Stimulated activated CD4-positive, alpha-beta T cell treated with anti-CD3 and anti-CD28 coated beads, Interleukin-15, amount 100 ng/mL, for 1 hour (primary cell): ENCODE measurements at regions not wholly inside any gene's neighbourhood (a gene's known extent, or its start where the extent isn't known, plus 50 kb on each side); places are given as distances from the start of the nearest gene placed in this dataset.
"Not testable (repeated sequence)": the region's sequence is repeated elsewhere in the genome, so short reads cannot be mapped to it uniquely, and the experiment has no call there.

Source experiments
- DNase-seq, 2 donors: peaks; one replicate each; pipeline ENCODE4 v3.0.0-alpha.2; 2020; ENCODE audit warnings: low read depth in 1 of 2, low spot score in 1 of 2

DNA sequence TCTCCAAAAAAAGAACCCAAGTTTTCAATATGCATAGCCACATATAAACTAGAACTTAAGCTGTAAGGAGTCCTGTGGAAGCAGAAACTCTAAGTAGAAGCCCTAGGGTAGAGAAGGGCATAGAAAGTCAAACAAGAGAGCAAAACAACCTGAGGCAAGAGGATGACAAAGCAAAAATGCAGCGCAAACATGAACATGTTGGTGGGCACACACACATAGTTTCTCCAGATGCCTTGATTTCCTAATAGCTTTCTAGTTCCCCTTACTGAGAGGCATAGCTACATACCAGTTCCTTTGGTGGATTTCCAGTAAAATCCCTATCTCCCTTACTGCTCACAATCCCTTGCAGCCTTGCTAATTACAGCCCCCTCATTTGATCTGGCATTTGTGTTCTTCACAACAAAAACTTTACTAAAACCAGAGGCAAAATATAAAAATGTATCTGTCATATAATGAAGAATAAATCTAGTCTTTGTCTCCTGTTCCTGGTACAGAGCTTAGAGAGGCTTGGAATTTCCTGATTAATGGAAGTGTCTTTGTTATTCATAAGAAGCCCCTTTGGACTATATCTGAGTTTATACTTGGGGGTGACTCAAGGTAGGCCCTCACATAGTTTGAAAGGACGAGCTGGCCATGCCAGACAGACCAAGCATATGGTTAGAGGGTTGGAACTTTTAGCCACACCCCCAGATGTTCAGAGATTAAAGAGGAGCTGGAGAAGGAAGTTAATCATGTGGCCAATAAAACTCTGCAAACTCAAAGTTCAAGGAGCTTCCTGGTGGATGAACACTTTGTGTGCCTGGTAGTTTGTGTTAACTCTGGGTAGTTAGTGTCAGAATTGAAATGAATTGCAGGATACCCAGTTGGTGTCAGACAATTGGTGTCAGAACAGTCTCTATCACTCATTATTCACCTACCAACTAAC is 52.7 kb upstream of the ZCCHC13 start:
- DNase-seq: no peak

DNA sequence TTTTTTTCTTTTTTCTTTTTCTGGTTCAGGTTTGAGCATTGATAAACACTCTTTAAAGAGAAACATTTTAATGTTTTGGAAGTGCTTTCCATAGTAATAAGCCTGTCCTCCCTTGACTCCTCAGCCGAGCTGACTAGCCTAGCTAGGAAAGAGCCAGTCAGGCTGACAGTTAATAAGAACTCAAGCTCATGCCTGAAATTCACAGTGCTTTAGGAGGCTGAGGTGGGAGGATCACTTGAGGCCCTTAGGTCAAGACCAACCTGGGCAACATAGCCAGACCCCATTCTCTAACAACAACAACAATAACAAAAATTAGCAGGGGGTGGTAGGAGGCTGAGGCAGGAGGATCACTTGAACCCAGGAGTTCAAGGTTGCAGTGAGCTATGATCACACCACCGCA is 53.4 kb upstream of the ZCCHC13 start:
- no peak for DNase-seq

DNA sequence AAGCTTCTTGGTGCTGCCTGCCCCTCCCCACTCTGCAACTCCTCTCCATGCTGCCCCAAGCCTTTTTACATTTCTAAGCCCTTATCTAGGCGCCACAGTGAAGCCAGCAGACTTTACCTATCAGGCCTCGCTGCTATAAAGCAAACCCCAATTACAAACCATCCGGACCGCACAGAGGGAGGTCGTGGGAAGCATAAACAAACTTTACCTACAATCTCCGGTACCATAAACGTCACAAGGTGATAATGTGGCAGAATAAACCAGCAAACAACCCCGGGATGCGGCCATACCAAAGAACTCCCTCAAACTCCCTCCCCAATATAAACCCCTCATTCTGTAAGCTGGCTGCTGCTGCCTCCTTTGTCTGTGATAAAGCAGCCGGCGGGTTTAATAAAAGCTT is 54.0 kb upstream of the ZCCHC13 start:
- DNase-seq: no peak

DNA sequence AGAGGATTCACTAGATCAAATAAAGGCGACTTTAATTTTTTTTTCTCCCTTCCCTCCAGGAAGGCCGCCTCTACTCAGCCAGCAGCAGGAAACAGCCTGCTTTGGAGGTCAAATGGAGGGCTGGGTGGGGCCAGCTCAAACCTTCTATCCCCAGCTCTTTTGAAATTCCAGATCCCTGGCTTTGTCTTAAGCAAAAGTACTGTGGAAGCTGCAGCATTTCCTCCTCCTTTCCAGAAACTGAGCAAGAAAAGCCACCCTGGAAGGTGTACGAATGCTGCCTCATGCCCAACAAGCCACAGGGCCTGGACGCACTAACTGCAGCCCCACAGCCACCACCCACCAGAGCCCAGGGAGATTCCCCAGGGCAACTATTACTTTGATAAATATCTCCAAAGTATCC is 55.1 kb upstream of the ZCCHC13 start:
- DNase-seq: no peak

DNA sequence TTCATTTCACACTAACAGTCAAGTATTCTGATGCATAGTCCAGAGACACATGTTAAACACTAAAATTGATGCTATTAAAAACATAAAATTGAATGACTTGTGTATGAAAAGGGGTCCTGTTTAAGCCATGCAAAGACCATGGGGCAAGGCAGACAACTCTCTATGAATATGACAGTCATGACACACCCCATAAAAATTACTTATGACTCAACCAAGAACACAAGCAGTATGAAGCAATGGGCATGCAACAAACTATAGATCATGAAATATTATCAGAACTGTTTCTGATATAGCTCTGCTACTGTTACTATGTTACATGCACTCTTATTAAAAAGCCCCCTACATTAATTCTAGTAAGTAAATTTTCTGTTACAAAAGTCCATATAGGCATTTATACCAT is 57.5 kb upstream of the ZCCHC13 start:
- DNase-seq: no peak

DNA sequence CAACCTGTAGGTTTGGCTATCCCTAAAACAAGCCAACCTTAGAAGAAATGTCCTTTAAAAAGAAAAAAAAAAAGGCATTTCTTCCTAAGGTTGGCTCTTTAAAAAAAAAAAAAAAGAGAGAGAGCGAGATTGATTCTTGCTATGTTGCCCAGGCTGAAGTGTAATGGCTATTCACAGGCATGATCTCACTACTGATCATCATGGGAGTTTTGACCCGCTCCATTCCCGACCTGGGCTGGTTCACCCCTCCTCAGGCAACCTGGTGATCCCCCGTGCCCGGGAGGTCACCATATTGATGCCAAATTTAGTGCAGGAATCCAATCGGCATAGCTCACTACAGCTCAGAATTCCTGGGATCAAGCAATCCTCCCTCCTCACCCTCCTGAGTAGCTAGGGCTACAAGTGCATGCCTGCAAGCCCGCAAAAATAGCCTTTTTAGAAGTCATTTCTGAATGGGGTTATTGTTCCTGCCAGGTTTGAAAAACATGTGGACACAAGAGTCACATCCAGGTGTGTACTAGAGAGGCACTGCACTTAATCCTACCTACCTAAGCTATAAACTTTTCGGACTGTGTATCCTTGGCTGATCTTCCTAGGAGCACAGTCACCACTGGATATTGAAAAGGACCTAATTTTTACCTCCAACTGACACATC is 61.4 kb upstream of the ZCCHC13 start:
- DNase-seq: no peak

DNA sequence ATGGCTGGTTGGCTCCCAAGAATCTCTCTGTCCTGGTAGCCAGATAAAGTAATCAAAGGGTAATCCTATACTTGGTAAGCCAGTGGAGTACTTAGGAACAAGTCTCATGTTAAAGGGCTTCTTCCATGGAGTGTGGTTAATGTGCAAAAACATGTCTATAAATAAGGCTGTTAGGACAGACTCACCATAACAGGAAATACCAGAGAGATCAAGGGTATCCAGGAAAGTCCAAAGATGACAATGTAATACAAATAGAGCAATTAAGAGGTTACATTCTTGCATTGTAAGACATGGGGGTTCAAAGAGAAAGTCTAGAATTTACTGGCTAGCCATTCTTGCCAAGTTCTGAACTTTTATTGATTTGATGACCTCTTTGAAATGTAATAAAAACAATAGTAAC is 61.9 kb upstream of the ZCCHC13 start:
- DNase-seq: no peak

DNA sequence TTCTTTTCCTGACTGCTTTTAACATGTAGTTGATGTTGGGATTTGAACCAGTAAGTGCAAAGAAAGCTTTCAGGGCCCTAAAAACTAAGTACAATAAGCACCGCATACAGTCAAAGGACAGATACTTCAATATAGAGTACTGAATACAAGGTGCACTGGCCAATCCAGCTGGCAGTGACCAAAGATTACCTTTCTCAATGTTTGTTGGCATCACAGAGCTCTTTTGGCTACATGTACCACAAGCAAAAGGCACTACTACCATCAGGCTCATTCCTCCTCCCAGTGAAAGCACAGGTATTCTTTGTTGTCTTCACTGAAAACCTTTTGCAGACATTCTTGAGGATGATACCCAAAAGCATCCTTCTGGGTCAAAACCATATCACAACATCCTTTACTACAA is 65.2 kb upstream of the ZCCHC13 start:
- DNase-seq: no peak

DNA sequence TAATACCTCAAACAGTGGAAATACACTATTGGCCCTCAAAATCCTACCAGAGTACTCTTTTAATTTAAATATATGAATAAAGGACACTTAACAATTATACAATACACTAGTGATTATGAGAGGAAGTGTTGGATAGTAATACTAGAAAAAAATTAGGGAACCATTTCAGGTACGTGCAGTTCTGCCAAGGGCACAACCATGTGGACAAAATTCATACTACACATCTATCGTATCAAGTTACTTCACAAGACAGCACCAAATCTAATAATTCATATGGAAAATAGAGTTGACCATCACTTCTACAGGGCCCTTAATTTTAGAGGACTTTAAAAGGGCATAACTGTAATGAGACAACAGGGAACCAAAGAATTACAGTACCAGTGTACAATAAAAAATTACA is 69.2 kb upstream of the ZCCHC13 start:
- no peak for DNase-seq

DNA sequence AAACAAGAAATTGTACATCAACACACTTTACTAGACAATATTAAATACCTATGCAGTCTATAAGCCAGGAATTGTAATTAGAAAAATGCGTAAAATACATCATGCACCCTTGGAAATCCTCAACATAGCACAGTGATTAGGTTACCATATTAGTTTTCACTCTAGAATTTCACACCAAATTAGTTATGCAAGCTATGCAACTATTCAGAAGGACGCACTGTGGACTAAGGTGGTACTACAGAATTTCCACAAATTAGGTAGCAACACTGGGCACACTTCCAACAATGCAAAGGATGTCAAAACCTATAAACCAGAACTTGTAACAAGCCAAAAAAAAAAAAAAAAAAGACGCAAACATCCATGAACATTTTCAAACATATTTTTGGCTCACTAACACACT is 71.1 kb upstream of the ZCCHC13 start:
- DNase-seq: no peak

DNA sequence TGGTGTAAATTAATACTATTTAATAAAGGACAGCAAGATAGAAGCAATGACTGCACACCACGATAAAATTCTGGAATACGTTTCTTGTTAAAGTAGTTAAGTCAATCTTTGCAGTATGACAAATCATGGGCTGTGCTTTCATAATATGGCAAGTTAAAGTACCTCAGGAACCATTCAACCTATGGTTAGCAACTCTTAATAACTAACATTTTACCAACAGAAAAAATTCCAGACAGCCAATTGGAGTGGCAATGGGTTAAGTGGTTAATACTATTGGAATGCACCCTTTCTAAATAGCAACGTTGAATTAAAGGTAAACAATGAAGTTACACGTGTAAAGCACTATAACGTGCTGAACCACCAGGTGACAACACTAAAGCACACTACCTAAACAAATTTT is 72.4 kb upstream of the ZCCHC13 start:
- no peak for DNase-seq

DNA sequence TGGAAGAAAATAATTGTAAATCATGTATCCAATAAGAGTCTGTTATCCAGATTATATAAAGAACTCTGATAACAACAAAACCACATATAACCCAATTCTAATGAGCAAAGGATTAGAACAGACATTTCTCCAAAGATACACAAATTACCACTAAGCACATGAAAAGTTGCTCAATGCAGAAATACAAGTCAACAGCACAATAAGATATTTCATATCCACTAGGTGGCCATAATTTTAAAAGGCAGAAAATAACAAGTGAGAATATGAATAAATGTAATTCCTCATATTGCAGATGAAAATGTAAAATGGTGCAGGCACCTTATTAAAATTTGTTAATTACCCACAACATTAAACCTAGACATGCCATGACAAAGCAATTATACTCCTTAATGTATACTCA is 73.9 kb upstream of the ZCCHC13 start:
- DNase-seq: no peak

DNA sequence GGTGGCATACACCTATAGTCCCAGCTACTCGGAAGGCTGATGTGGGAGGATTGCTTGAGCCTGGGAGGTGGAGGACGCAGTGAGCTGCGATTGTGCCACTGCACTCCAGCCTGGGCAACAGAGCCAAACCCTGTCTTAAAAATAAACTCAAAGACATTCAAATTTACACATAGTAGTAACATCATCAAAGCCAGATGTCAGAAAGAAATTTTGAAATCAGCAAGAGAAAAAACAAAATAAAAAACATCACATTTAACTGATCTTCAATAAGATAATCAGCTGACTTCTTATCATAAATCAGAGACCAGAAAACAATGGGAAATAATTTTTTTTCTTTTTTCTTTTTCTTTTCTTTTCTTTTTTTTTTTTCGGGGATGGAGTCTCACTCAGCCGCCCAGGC is 78.9 kb upstream of the ZCCHC13 start:
- DNase-seq: no peak

DNA sequence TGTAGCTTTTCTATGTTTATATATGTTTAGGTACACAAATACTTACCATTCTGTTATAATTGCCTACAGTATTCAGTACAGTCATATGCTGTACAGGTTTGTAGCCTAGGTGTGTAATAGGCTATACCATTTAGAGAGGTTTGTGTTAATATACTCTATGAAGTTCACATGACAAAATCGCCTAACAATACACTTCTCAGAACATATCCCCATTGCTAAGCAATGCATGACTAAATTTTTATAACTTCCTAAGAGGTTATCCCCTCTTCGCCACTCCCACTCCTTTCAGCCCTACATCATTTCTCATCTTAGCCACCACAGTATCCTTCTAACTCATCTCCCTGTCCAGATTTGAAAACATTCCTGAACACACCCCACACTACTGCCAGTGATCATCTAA is 83.7 kb upstream of the ZCCHC13 start:
- no peak for DNase-seq

DNA sequence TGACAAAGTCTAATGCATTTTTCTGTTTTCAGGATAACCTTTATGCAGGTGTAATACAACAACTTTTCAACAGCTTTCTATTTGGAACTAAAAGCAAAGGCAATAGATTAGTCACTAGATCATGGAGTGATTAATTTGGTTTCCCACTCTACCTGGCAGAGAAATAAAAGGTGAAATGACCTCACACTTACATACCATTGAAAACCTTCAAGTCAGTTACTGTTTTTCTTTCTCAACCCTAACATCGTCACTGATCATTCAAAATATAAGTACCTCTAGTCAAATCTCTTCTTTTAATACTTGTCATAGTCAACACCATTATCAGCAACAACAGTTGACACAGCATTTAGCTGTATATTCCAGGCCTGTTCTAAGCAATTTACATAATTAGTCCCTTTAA is 85.1 kb upstream of the ZCCHC13 start:
- no peak for DNase-seq

DNA sequence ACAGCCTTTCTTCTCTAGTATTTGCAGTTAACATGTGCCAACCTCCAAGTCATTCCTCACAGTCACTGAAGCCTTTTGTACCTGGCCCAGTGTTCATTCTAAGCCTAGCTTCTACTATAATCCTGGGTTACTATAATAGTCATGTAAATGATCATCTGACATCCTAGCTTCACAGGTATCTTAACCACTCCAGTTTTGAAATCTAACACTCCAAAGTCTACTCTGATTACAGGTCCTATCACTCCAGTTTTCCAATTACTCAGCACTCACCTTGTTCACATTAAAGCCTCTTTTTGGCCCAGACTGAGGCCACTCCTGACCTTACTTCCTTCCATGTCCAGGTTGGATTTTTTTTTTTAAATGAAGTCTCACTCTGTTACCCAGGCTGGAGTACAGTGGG is 87.6 kb upstream of the ZCCHC13 start:
- DNase-seq: no peak

DNA sequence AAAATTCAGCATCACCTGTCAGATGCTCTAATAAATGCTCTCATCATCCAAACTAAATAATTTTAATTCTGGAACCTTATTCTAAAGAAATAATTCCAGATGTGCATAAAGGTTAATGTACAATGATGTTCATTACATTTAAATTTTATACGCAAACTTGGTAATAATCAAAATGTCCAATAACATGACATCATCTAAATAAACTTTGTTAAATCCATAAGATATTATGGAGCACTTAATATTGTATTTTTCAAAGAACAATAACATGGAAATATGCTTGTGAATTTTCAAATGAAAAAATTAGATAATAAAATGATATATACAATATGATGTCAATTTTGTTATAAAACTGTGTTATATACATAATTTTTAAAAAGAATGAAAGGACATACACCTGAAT is 92.1 kb upstream of the ZCCHC13 start:
- no peak for DNase-seq

DNA sequence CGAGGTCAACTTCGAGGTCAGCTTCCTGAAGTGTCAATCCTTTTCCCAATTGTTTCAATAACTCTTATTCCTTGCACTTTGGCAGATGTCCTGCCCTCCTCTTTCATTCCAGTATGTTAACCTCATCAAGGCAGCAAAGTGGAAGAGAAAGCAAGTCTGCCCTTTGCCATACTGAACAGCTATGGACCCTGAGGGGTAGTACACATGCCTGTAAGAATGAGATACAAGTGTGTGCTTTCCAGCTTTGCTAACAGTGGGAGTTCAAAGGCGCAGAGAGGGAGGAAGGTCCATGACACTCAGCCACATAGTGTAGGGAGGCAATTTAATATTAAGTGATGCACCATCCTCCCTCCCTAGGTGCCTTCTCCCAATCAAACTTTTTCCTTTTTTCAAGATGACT is 96.4 kb upstream of the ZCCHC13 start:
- DNase-seq: no peak

DNA sequence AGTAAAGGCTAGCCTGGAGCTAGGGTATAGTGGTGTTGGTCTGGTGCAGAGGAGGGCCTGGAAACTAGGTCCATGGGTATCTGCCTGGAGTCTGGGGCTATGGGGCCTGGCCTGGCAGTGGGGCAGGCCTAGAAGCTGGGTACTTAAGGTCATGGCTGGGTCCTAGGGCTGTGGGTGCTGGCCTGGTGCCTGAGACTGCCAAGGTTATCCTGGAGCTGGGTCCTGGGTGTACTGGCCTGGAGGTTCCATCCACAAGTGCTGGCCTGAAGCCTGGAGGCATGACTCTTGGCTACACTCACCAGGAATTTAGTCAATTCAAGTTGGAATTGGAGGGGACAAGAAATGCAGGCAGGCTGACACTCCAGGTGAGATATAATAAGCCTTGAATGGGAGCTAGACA is 108.4 kb upstream of the ZCCHC13 start:
- no peak for DNase-seq

DNA sequence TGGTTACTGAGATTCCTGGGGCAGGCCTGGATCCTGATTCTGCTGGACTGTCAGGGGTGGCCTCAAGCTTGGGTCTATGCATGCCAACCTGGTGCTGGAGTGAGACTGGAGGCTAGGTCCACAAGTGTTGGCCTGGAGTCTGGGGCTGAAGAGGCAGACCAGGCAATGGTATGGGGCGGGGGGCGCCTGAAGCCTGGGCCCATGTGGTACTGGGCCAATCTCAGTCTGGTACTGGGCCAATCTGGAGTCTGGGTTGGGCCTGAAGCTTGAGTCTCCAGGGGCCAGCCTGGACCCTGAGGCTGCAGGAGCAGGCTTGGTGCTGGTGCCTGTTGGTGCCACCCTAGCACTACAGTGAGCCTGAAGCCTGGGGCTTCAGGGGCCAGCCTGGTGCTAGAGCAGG is 108.9 kb upstream of the ZCCHC13 start:
- no peak for DNase-seq

DNA sequence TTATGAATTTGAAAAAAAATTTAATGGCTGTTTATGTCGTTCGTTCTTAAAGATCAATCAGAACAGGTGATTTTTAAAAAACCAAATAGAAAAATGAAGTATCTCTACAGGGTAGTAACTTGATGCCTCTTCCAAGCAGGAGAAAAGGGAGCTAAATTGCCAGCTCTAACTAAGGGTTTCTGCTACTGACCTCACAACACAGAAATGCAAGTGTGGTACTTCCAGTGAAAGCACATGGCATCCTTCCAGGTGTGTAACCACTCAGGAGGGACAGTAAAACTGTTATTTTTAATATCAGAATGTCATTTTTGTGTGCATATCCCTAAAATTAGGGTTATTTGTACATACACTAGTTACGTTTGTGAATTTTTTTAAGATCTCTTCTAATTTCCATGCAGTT is 116.8 kb upstream of the ZCCHC13 start:
- no peak for DNase-seq

DNA sequence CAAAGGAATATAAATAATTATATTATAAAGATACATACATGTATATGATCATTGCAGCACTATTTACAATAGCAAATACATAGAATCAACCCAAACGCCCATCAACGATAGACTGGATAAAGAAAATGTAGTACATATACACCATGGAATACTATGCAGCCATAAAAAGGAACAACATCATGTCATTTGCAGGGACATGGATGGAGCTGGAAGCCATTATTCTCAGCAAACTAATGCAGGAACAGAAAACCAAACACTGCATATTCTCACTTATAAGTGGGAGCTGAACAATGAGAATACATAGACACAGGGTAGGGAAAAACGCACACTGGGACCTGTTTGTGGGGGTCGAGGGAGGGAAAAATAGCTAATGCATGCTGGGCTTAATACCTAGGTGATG is 120.9 kb upstream of the ZCCHC13 start:
- not testable (repeated sequence) for DNase-seq

DNA sequence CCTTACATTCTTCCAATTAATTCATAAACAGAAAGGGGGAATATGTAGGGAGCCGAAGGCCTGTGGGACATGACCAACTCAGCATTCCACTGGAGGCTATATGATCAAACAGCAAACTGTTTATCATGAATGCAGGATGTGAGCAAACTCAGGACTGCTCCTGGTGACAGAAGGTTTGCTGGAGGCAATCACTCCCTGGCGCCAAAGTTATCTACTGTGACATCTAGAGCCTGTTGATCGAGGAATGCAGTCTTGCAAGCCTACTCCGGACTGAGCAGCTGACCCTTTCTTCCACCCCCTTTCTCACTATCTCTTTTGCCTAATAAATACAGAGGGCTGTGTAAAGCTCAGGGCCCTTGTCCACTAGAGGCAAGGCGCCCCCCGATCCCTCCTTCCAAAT is 122.0 kb upstream of the ZCCHC13 start:
- not testable (repeated sequence) for DNase-seq
